ENCODE measurements at regions not wholly inside any gene's neighbourhood (a gene's known extent, or its start where the extent isn't known, plus 50 kb on each side); places are given as distances from the start of the nearest gene placed in this dataset.
A peak's percentile ranks its signal among the peaks of the same experiment; 100 is the strongest.

- intact Hi-C loops (cut with DNase I) = no loop called here
- no peak for DNase-seq (ENCODE audit: low spot score)
- ATAC-seq = no peak
Measured at GRCh38 chr16:85380905-85381737, 232.0 kb upstream of the GSE1 start.

- ATAC-seq (no peak), DNase-seq (ENCODE audit: low spot score) (no peak)
- intact Hi-C loops (cut with DNase I) = no loop called here
Measured at GRCh38 chr16:85381738-85382592, 231.2 kb upstream of the GSE1 start.

- ATAC-seq = no peak
- intact Hi-C loops (cut with DNase I) = no loop called here
- DNase-seq (ENCODE audit: low spot score) = no peak
Measured at GRCh38 chr16:85382717-85383118, 230.4 kb upstream of the GSE1 start.

GRCh38 chr16:85383836-85384832 lies 229.0 kb upstream of the GSE1 start:
- peak; percentile 54 for DNase-seq (ENCODE audit: low spot score)
- intact Hi-C loops (cut with DNase I) = no loop called here
- ATAC-seq = peak; percentile 8

GRCh38 chr16:85384833-85385462 lies 228.2 kb upstream of the GSE1 start:
- ATAC-seq (peak; percentile 8), DNase-seq (ENCODE audit: low spot score) (peak; percentile 60)
- intact Hi-C loops (cut with DNase I) = no loop called here

- peak; percentile 60 for DNase-seq (ENCODE audit: low spot score)
- intact Hi-C loops (cut with DNase I) = no loop called here
- peak; percentile 9 for ATAC-seq
Measured at GRCh38 chr16:85385463-85386331, 227.4 kb upstream of the GSE1 start.

GRCh38 chr16:85386467-85387170 lies 226.5 kb upstream of the GSE1 start:
- DNase-seq (ENCODE audit: low spot score) = peak; percentile 45
- intact Hi-C loops (cut with DNase I) = no loop called here
- ATAC-seq = no peak

GRCh38 chr16:85387171-85387507 lies 226.0 kb upstream of the GSE1 start:
- ATAC-seq = no peak
- peak; percentile 47 for DNase-seq (ENCODE audit: low spot score)
- intact Hi-C loops (cut with DNase I) = no loop called here

GRCh38 chr16:85387731-85388295 lies 225.3 kb upstream of the GSE1 start:
- ATAC-seq (no peak), DNase-seq (ENCODE audit: low spot score) (no peak)
- intact Hi-C loops (cut with DNase I) = no loop called here

GRCh38 chr16:85389679-85390470 lies 223.2 kb upstream of the GSE1 start:
- peak; percentile 54 for DNase-seq (ENCODE audit: low spot score)
- intact Hi-C loops (cut with DNase I) = no loop called here
- no peak for ATAC-seq

GRCh38 chr16:85390511-85391174 lies 222.5 kb upstream of the GSE1 start:
- ATAC-seq (peak; percentile 75), DNase-seq (ENCODE audit: low spot score) (peak; percentile 88)
- intact Hi-C loops (cut with DNase I) = no loop called here

GRCh38 chr16:85391175-85391707 lies 221.9 kb upstream of the GSE1 start:
- no peak for ATAC-seq
- DNase-seq (ENCODE audit: low spot score) = peak; percentile 53
- intact Hi-C loops (cut with DNase I) = no loop called here

GRCh38 chr16:85391769-85392583 lies 221.1 kb upstream of the GSE1 start:
- DNase-seq (ENCODE audit: low spot score) = peak; percentile 32
- no peak for ATAC-seq
- intact Hi-C loops (cut with DNase I) = no loop called here
